ENCODE measurements at regions not wholly inside any gene's neighbourhood (a gene's known extent, or its start where the extent isn't known, plus 50 kb on each side); places are given as distances from the start of the nearest gene placed in this dataset.

DNA sequence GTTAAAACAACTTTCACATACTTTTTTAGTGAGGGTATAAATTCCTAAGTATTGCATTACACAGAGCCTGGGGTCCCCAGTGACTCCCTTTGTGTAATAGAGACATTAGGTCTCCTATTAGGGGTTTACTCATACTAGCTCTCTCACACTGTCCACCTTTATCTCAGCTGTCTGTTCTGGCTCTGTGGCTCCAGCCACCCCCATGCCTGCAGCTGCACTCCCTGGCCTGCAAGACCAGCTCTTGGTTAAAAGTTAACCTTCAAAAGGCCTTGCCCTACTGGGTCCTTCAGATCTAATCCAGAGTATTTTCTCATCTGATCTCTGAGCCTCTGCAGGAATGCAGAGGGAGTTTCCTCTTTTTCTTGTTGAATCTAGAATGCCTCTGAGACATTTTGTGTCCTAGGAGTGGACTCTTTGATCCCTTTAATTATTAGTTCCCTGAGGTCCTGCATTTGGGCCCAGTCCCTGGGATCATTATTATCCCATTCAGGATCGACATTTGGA is 280.9 kb downstream of the PYDC2 start:
- peak; percentile 24 for DNase-seq (ENCODE audit: low read depth)

DNA sequence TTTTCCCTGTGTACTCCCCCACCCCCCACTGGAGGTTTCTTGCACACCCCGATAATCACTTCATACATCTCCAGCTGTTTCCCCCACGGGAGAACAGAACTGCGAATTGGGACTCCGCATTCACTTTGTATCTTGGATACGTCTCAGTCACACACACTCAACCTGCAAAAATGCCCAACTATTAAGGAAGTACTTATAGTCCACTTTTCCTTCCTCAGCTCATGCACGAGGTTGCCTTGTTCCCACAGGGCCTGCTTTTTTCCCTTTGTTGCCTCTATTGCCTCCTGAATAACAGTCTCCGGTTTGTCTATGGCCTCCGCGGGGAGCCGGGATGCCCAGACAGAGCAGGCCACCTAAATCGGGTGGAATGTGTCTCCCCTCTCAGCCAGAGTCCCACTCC is 282.3 kb downstream of the PYDC2 start:
- peak; percentile 13 for DNase-seq (ENCODE audit: low read depth)

DNA sequence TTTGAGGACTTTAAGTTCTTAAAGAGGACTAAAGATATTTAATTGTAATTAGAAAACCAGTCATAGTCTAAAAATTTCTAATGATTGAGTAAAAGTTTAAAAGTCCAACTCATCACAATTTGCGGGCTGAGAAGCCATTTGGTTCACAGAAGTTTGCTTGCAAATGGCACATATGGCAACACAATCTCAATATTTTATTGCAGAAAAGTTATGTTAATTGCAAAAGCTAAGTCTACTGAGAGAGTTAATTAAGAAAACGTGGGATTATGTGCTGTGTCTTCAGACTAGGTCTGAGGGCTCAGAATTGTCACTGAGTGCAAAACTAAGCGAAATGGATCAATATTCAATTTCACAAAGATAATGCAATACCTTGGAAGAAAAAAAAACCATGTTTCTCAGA is 289.7 kb downstream of the PYDC2 start:
- DNase-seq (ENCODE audit: low read depth), result no peak

DNA sequence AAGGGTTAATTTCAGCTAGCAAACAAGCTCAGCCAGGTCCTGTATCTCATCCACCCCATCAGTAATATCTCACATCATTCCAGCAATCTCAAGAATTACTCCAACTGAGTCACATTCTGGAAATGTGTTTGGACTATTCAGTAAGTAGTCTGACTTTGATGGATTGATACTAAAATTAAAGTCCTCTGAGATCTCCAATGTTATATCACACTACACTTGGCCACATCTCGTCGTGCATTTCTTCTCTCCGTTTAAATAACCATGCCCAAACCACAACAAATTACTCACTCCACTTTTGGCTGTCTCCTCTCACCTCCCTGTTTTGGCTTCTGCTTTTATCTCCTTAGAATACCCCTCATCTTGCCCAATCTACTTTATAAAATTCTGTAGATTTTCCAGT is 292.2 kb downstream of the PYDC2 start:
- DNase-seq (ENCODE audit: low read depth), result peak; percentile 21

DNA sequence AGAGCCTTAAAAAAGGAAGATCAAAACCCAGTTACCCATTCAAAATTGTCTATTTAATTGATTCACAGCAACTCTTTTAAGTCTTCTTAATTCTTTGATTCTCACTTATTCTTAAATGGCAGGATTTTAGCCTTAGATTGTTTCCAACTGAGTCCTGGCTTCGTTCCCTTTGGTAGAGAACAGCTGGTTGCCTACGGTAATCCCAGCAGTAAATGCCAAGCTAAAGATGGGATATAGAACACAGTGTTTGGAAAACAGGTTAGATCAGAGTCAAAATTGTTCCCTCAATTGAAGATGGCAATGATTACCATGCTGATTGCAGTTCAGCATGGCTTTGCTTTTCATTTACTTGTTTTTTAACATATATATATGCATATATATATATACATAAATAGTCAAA is 300.9 kb downstream of the PYDC2 start:
- no peak for DNase-seq (ENCODE audit: low read depth)

DNA sequence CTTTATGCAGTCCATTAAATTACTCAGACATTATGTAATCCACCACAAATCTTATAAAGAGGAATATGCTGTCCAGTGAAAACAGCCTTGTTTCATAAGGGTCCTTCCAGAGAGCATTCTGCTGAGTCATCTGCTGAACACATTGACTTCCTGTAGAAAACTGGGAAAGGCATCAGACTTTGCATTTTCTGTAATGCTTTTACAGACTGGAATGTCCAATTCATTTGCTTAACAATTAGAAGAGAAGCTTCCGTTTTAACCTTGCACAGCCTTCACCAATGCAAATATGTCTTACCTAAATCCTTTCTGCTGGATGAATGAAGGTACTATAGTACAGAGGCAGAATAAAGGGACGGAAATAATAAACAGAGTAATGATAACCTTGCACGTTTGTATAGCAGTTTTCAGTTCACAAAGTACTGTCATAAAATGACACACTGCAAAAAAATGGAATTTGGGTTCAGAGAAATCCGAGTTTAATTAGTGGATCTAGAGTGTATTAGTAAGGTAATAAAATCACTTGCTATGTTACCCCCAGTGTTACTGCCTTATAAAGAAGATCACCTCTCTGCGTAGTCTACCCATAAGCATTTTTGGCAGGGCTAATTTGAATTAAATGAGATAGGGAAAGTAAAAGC is 301.5 kb downstream of the PYDC2 start:
- peak; percentile 67 for DNase-seq (ENCODE audit: low read depth)

DNA sequence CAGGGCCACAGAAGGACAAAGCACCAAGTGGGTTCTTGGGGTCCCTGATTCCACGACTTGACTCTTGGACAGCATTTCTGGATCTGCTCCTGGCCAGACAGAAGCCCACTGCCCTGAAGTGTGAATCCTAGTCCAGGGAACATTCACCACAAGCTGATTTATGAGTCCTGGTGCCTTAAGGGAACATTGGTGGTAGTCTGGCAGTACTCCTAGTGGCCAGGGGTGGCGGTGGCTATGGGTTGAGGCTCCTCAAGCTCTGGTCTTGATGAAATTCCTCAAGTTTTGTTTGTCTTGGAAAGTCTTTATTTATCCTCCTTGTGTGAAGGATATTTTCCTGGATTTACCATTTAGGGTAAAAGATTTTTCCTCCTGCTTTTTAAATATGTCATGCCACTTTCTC is 307.5 kb downstream of the PYDC2 start:
- DNase-seq (ENCODE audit: low read depth), result no peak

DNA sequence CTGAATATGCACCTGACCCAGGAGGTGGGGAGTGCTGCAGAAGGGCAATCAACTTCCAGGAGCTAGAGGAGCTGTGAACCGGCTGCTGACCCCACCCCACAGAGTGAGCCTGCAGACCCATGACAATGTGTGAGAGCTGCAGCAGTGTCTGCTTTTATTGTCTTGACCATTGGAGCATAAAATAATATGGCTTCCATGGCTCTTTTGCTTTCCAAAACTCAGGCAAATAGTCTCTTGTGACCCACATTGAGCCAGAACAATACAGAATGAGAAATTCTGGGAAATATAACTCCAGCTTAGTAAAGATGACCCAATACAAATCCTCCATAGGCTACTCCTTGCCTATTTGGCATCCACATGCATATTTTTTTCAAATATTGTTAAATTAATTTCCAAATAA is 309.6 kb downstream of the PYDC2 start:
- no peak for DNase-seq (ENCODE audit: low read depth)

DNA sequence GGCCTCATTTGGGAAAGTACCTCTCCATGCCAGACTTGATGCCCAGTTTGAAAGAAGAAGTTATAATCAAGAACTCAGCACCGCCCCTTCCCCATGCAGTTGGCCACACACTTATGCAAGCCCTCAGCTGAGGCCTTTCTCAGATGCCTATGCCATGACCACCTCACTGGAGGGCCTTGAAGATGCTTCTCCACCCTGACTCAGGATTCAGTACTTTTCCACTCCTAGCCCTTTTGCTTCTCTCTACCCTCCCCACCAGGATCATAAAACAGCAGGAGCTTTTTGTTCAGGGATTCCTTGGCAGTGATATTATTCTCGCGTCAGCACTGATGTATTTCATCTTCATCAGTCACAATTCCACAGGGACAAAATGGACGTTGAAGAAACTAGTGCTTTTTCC is 313.5 kb downstream of the PYDC2 start:
- DNase-seq (ENCODE audit: low read depth), result peak; percentile 90

DNA sequence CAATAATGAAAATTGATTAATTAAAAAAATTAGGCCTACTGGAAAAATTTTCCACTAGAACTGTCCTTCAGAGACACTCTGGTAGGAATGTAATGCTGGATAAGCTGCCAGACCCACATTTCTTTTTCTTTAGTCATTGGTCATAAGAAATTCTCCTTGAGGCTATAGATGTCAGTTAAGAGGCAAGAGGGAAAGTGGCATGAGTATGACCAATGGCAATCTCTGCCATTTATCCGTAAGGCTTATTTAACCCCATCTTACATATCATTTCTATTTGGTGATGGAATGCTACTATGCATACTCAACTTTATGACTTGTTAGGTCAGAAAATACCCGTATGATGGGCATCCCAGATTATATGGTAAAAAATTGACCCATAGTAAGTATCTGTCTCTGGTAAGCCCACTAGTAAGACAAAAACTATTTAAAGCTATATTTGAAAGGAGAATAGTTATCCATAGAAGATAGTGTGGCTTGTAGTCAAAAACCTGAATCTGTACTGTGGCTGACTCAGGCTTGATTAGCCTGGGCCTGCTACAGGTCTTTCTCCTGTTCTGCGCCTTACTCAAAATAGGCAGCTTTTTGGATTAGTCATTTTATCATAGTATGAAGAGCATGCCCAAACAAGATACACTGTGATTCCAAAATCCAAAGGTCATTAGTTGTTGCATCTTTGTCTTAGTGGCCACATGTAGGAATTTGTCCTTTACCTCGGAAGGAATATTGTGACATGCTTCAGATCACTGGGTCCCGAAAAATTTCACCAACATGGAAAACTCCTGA is 314.7 kb downstream of the PYDC2 start:
- peak; percentile 44 for DNase-seq (ENCODE audit: low read depth)

DNA sequence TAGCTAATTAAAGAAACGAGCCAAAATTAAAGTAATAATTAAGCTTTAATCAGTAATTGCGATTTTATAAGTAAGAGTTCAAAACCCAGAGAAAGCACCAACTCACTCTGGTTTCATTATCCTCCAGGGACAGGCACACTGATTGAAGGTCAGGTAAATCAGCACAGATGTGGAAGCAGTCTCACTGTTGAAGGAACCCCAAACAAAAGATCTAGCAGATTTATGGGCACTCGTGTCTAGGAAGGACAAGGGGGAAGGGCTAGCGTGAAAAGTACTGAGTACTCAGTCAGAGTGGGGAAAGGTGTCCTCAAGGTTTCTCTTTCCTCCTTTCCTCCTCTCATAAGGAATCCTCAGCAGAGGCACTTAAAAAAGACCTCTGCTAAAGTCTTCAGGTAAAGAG is 320.1 kb downstream of the PYDC2 start:
- DNase-seq (ENCODE audit: low read depth), result no peak

DNA sequence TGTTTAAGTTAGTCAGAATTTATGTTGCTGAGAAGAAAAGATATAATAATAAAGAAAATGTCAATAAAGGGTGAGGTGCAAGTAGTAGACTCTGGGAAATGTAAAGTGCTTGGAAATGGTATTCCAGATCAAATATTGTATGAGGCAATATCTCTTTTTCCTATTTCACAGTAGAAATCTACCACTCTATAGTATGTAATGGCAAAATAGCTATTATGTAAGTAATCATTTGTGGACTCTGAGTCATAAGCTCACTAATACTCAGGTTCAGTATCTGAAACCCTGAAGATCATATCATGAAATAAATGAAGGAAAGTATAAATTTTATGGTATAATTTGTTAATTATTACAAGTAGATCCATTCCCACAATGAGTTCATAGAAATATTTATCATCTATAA is 322.1 kb downstream of the PYDC2 start:
- no peak for DNase-seq (ENCODE audit: low read depth)

DNA sequence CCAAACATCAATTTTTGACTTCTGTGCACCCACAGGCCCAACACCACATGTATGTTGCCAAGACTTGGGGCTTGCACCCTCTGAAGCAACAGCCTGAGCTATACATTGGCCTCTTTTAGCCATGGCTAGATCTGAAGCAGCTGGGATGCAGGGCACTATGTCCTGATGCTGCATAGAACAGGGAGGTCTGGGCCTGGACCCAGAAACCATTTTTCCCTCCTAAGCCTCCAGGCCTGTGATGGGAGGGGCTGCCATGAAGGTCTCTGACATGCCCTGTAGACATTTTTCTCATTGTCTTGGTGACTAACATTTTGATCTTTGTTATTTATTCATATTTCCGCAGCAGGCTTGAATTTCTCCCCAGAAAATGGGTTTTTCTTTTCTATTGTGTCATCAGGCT is 330.0 kb downstream of the PYDC2 start:
- DNase-seq (ENCODE audit: low read depth), result no peak

DNA sequence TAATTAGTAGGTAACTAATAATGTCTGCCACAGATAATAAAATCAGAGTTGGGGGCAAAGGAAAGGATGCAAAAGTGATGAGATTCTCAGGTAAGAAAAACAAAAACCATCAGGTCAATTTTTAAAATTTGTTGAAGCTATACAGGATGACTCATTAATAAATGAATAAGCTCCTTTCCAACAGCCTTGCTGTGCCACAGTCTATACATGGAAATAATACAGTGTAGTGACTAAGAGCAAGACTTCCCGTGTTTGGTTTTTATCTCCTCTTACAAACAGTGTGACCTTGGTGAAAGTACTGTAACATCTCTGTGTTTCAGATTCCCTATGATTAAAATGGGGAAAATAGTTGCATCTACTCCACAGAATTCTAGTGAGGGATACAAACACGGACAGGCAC is 331.6 kb downstream of the PYDC2 start:
- DNase-seq (ENCODE audit: low read depth), result no peak

DNA sequence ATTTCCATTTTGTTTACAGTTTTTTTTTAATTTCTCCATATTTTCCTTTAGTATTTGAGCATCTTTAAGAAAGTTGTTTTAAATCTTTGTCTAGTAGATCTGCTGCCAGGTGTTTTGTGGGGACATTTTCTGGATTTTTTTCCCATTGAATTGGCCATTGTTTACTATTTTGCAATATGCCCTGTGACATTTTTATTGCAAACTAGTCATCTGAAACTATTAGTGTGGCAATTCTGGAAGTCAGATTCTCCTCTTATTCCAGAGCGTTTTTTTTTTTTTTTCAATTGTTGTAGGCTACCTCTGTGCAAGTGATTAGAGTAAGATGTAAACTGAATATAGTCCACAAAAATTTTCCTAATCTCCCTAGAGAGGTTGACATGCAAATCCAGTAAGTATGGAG is 334.2 kb downstream of the PYDC2 start:
- no peak for DNase-seq (ENCODE audit: low read depth)

DNA sequence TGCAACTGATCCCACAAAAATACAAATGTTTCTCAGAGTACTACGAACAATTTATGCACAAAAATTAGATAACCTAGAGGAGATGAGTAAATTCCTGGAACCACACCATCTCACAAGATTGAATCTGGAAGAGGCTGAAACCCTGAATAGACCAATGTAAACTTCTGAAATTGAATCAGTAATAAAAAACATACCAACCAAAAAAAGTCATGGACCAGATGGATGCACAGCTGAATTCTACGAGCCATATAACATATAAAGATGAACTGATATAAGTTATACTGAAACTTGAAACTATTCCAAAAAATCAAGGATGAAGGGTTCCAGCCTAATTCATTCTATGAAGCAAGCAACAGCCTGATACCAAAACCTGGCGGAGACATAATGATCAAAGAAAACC is 336.3 kb downstream of the PYDC2 start:
- no peak for DNase-seq (ENCODE audit: low read depth)

DNA sequence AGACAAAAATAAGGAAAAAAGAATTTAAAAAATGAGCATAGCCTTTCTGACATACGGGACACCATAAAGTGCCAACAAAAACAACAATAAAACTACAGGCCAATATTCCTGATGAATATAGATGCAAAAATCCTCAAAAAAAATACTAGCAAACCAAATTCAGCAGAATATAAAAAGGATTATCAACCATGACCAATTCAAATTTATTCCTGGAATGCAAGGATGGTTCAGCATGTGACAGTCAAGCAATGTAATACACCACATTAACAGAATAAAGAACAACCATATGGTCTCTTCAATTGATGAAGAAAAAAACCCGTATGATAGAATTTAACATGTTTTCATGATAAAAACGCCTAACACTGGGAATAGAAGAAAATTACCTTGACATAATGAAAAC is 341.7 kb downstream of the PYDC2 start:
- no peak for DNase-seq (ENCODE audit: low read depth)

DNA sequence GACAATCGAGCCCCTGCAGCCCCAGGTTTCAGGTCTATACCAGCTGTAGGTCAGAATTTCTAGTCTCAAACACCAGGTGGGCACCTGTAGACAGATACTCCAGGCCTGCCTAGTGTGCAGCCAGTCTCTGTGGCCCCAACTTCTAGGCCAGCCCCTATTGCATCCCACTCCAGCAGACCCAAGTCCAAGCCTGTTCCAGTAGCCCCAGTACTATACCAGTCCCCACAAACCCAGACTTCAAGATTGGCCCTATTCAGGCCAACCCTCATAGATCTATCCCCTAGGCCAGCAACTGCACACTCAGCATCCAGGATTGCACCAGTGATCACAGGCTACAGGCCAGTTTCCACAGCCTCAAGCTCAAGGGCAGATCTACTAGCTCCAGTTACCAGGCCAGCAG is 344.0 kb downstream of the PYDC2 start:
- no peak for DNase-seq (ENCODE audit: low read depth)

DNA sequence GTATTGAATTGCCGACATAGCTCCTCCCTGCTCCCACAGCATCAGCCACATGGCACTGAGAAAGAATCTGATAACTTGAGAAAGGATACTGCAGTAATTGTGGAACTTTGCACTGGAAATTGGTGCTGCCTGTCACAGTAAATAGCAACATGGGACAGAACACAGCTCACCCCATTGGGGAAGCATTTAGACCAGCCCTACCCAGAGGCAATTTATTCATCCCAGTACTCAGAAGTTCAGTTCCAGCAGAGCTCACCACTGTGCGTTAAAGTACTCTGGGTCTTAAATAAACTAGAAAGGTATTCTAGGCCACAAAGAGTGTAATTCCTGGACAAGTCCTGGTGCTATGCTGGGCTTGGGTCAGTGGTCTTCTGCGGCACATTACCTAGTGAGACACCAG is 347.1 kb downstream of the PYDC2 start:
- no peak for DNase-seq (ENCODE audit: low read depth)

DNA sequence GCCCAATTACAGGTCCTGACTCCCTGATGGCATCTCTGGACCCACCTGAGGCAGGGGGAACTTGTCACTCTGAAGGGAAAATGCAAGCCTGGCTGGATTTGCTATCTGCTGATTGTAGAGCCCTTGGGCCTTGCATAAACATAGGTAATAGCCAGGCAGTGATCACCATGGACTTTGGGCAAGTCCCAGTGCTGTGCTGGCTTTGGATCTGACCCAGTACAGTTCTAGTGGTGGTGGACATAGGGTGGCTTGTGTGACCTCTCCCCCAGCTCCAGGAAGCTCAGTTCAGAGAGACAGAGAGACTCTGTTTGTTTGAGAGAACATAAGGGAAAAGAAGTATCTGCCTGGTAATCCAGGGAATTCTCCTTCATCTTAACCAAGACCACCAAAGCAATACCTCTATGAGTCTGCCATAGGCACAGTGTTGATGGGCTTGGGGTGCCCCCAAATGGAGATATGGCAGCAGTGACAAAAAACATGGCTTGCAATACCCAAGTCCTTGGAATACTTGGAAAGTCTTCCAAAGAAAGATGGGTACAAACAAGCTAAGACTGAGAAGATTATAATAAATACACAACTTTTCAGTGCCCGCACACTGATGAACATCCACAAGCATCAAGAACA is 348.5 kb downstream of the PYDC2 start:
- DNase-seq (ENCODE audit: low read depth), result no peak

DNA sequence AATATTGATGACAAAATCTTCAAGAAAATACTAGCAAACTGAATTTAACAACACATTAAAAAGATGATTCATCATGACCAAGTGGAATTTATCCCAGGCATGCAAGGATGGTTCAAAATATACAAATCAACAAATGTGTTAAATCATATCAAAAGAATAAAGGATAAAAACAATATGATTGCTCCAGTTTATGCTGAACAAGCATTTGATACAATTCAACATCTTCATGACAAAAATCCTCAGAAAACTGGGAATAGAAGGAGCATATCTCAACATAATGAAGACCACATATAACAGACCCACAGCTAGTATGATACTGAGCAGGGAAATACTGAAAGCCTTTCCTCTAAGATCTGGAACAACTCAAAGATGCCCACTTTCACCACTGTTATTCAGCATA is 352.3 kb downstream of the PYDC2 start:
- DNase-seq (ENCODE audit: low read depth), result no peak

DNA sequence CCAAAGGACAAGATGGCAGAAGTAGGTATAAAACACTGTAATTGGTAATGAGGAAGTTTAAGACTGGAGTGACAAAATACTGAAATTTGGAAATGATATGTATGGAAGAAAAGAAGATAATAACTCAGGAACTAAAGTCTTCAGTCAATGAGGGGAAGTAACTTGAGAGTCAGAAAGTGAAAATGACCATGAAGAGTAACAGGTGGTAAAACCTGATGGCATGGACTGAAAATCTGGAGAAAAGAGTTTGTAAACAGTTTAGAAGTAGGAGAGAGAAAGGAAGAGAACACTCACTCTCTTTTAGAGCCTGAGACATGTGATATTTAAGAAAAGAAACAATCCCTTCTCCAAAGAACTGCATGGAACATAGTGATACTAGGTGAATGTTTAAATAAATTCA is 387.9 kb downstream of the PYDC2 start:
- DNase-seq (ENCODE audit: low read depth), result no peak

DNA sequence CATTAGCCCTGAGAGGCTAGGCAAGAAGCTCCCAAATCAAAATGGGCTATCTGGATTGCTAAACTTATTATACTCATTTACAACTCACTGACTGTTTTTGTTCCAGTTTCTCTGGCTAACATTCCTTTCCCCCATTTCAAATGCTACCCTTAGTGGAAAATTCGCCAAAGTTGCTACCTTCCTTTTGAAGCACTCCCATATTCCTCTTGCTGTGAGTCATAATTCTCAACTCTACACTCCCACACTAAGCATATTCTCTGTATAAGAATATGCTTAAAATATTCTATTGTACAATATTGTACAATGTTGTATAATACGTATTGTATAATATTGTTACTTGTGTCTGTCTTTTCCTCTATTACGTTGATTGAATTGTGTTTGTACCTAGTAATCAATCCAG is 398.6 kb downstream of the PYDC2 start:
- DNase-seq (ENCODE audit: low read depth), result no peak
